D721Med (cell line): ENCODE measurements at regions not wholly inside any gene's neighbourhood (a gene's known extent, or its start where the extent isn't known, plus 50 kb on each side); places are given as distances from the start of the nearest gene placed in this dataset.

ENCODE experiments used
- DNase-seq: peaks from one replicate; pipeline ENCODE4 v3.0.0; 2011; ENCODE audit warnings: low spot score; ENCODE audit not compliant: insufficient read length
- FAIRE-seq: peaks from 2 replicates; lab custom pipeline; 2011; peaks lifted over from hg19 to GRCh38; lab: Jason Lieb, UNC
- CTCF ChIP-seq: IDR thresholded peaks from 2 replicates; pipeline ENCODE4 v1.5.1; 2012; ENCODE audit warnings: mild to moderate bottlenecking, control low read depth; ENCODE audit not compliant: insufficient read depth; ENCODE audit errors: missing control alignments

GRCh38 chr16:60818465-60818864 is 1217.8 kb downstream of the CDH8 start:
- no peak for TF ChIP-seq CTCF
- FAIRE-seq, result no peak

DNA sequence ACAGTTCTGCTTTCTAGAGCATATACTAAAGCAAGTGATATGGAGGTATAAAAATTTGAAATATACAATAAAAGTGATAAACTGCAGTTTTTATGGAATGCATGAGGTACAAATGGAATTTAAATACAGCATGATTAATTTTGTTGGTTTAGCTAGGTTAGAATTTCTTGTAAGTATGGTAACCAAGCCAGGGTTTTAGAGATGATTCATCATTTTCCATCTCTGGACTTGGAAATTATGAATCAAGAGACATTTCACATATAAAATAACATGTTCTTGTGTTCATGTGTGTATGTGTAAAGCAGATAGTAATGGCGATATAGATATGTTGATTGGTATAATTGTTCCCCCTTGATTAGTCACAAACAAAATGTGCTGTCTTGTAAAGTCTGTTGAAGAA is 1219.8 kb downstream of the CDH8 start:
- FAIRE-seq, result no peak
- no peak for TF ChIP-seq CTCF
- no peak for DNase-seq

More at GRCh38 chr16:60818465-60818864, 1217.8 kb downstream of the CDH8 start:
- DNase-seq, result no peak

GRCh38 chr16:60815865-60816264 is 1220.4 kb downstream of the CDH8 start:
- no peak for TF ChIP-seq CTCF
- DNase-seq, result no peak
- no peak for FAIRE-seq

GRCh38 chr16:60815033-60815432 is 1221.2 kb downstream of the CDH8 start:
- no peak for DNase-seq
- TF ChIP-seq CTCF, result no peak
- FAIRE-seq, result no peak

GRCh38 chr16:60811657-60812056 is 1224.6 kb downstream of the CDH8 start:
- FAIRE-seq, result no peak

GRCh38 chr16:60811051-60811608 is 1225.1 kb downstream of the CDH8 start:
- DNase-seq (no peak), FAIRE-seq (no peak)
- no peak for TF ChIP-seq CTCF

More at GRCh38 chr16:60811657-60812056, 1224.6 kb downstream of the CDH8 start:
- DNase-seq, result no peak
- no peak for TF ChIP-seq CTCF

GRCh38 chr16:60810250-60810649 is 1226.0 kb downstream of the CDH8 start:
- no peak for FAIRE-seq
- TF ChIP-seq CTCF, result no peak

More at GRCh38 chr16:60810250-60810649, 1226.0 kb downstream of the CDH8 start:
- DNase-seq, result no peak
